IMR-90 (cell line): ENCODE measurements at regions not wholly inside any gene's neighbourhood (a gene's known extent, or its start where the extent isn't known, plus 50 kb on each side); places are given as distances from the start of the nearest gene placed in this dataset.
A peak's percentile ranks its signal among the peaks of the same experiment; 100 is the strongest.

ENCODE experiments used
- ATAC-seq: fragments of 200-7000 bp; cut with Tn5 transposase; 2 replicates; pipeline ENCODE4 v1.9.1; 2020; ENCODE audit warnings: low read depth, mild to moderate bottlenecking, moderate library complexity
- BruUV-seq: library from RNA; stranded (reverse); fragments of 400-500 nt; replicated peaks from 2 replicates; lab custom pipeline; 2021; lab: Mats Ljungman, UMichigan
- CTCF ChIA-PET: fragments of 300-600 bp; formaldehyde crosslinking; extraction: SDS; loops from one replicate; lab custom pipeline; 2021; ENCODE audit warnings: antibody characterized with exemption; lab: Yijun Ruan, JAX
- POLR2A ChIA-PET: fragments of 300-600 bp; sonication (Branson Sonifier 250); formaldehyde crosslinking; loops from one replicate; lab custom pipeline; 2022; ENCODE audit warnings: antibody characterized with exemption; ENCODE audit not compliant: unreplicated experiment; lab: Charles Lee
- DNase-seq: peaks from one replicate; pipeline ENCODE4 v3.0.0; 2013
- H2AFZ ChIP-seq: replicated peaks from 2 replicates; pipeline ENCODE3; 2013; ENCODE audit warnings: low read length, mild to moderate bottlenecking; ENCODE audit not compliant: poor library complexity
- H2AK5ac ChIP-seq: 2 replicates; pipeline ENCODE4 v1.6.1; 2013; ENCODE audit warnings: low read depth, low read length, inconsistent platforms
- H2AK9ac ChIP-seq: replicated peaks from 2 replicates; pipeline ENCODE3; 2013; ENCODE audit warnings: mild to moderate bottlenecking, low read depth, low read length, moderate library complexity; ENCODE audit not compliant: poor library complexity
- H2BK120ac ChIP-seq: 2 replicates; pipeline ENCODE4 v1.6.1; 2013; ENCODE audit warnings: low read depth, low read length, inconsistent platforms
- H2BK15ac ChIP-seq: 3 replicates; pipeline ENCODE4 v1.6.1; 2013; ENCODE audit warnings: low read depth, low read length, inconsistent platforms
- H2BK20ac ChIP-seq: 2 replicates; pipeline ENCODE4 v1.6.1; 2013; ENCODE audit warnings: low read depth, mild to moderate bottlenecking, inconsistent platforms, low read length, moderate library complexity
- H2BK5ac ChIP-seq: 2 replicates; pipeline ENCODE4 v1.6.1; 2013; ENCODE audit warnings: mild to moderate bottlenecking, low read depth, low read length, inconsistent platforms; ENCODE audit not compliant: poor library complexity, severe bottlenecking
- H3K14ac ChIP-seq: replicated peaks from 2 replicates; pipeline ENCODE4 v1.6.1; 2013; ENCODE audit warnings: low read depth, low read length, inconsistent platforms
- H3K18ac ChIP-seq: 2 replicates; pipeline ENCODE4 v1.6.1; 2013; ENCODE audit warnings: low read depth, low read length, control low read depth
- H3K23ac ChIP-seq: 2 replicates; pipeline ENCODE4 v1.6.1; 2013; ENCODE audit warnings: low read depth, low read length, inconsistent platforms
- H3K27ac ChIP-seq: 2 replicates; pipeline ENCODE4 v1.5.1; 2013; ENCODE audit warnings: mild to moderate bottlenecking, control low read depth, low read length; ENCODE audit not compliant: insufficient read depth
- H3K27me3 ChIP-seq: 2 replicates; pipeline ENCODE4 v1.6.1; 2013; ENCODE audit warnings: low read length; ENCODE audit not compliant: control insufficient read depth, insufficient read depth
- H3K36me3 ChIP-seq: 2 replicates; pipeline ENCODE4 v1.6.1; 2013; ENCODE audit warnings: low read length, mixed read lengths; ENCODE audit not compliant: control insufficient read depth, insufficient read depth
- H3K4ac ChIP-seq: 2 replicates; pipeline ENCODE4 v1.6.1; 2013; ENCODE audit warnings: low read depth, low read length, inconsistent platforms
- H3K4me1 ChIP-seq: 2 replicates; pipeline ENCODE4 v1.6.1; 2013; ENCODE audit warnings: low read length, mixed read lengths; ENCODE audit not compliant: control insufficient read depth, insufficient read depth
- H3K4me2 ChIP-seq: 2 replicates; pipeline ENCODE4 v1.6.1; 2013; ENCODE audit warnings: low read depth, mild to moderate bottlenecking, control low read depth, low read length, moderate library complexity
- H3K4me3 ChIP-seq: 2 replicates; pipeline ENCODE4 v1.5.1; 2013; ENCODE audit warnings: low read depth, mild to moderate bottlenecking, control low read depth, low read length, moderate library complexity; ENCODE audit not compliant: insufficient read depth
- H3K56ac ChIP-seq: 2 replicates; pipeline ENCODE4 v1.6.1; 2013; ENCODE audit warnings: low read length, inconsistent platforms; ENCODE audit not compliant: insufficient read depth; ENCODE audit errors: extremely low read depth
- H3K79me1 ChIP-seq, 2 experiments: 2 replicates each; pipeline ENCODE4 v1.6.1; 2013; ENCODE audit warnings: low read length in 2 of 2, inconsistent platforms in 1 of 2, low read depth in 1 of 2
- H3K9ac ChIP-seq: 2 replicates; pipeline ENCODE4 v1.6.1; 2013; ENCODE audit warnings: low read depth, low read length, control low read depth
- H3K9me1 ChIP-seq: 2 replicates; pipeline ENCODE4 v1.6.1; 2013; ENCODE audit warnings: low read length, inconsistent platforms; ENCODE audit not compliant: insufficient read depth
- H3K9me3 ChIP-seq: 2 replicates; pipeline ENCODE4 v1.6.1; 2013; ENCODE audit warnings: low read length; ENCODE audit not compliant: control insufficient read depth, insufficient read depth
- H4K20me1 ChIP-seq: 2 replicates; pipeline ENCODE4 v1.6.1; 2013; ENCODE audit warnings: low read length, inconsistent platforms; ENCODE audit not compliant: insufficient read depth
- H4K5ac ChIP-seq: 2 replicates; pipeline ENCODE4 v1.6.1; 2013; ENCODE audit warnings: mild to moderate bottlenecking, low read depth, low read length, control low read depth
- H4K8ac ChIP-seq, 2 experiments: 2 replicates each; pipeline ENCODE4 v1.6.1; 2013; ENCODE audit warnings: low read depth in 2 of 2, low read length in 2 of 2, control low read depth in 1 of 2, inconsistent platforms in 1 of 2
- H4K91ac ChIP-seq: 2 replicates; pipeline ENCODE4 v1.6.1; 2013; ENCODE audit warnings: low read depth, low read length, inconsistent platforms; ENCODE audit not compliant: insufficient read depth
- BHLHE40 ChIP-seq: fragments of 150-350 bp; IDR thresholded peaks from 2 replicates; pipeline ENCODE4 v1.6.1; 2016; ENCODE audit warnings: mild to moderate bottlenecking, low read depth, low read length
- FOS ChIP-seq: fragments of 150-350 bp; IDR thresholded peaks from 2 replicates; pipeline ENCODE4 v1.6.1; 2016; ENCODE audit warnings: low read depth, low read length
- POLR2A ChIP-seq: IDR thresholded peaks from 2 replicates; pipeline ENCODE4 v1.6.1; 2012; ENCODE audit warnings: mild to moderate bottlenecking, low read depth, low read length
- USF2 ChIP-seq: fragments of 150-350 bp; IDR thresholded peaks from 2 replicates; pipeline ENCODE4 v1.6.1; 2017; ENCODE audit warnings: mild to moderate bottlenecking, antibody characterized with exemption, low read length, low read depth
- WGBS, 2 experiments: methylation state at CpG; one replicate each; pipeline versions ENCODE4 v1.1.5 to v1.1.7; 2013; ENCODE audit warnings: missing lambda C conversion rate in 2 of 2; ENCODE audit not compliant: insufficient read length in 1 of 2; ENCODE audit errors: extremely low coverage in 2 of 2; 5-methylcytosine and 5-hydroxymethylcytosine counted together
- dilution Hi-C: fragments of 300-500 bp; cut with HindIII; formaldehyde crosslinking; loops from one replicate; pipeline ENCODE4 v1.14.3; 2018; ENCODE audit warnings: low sequenced_read_pairs; ENCODE audit not compliant: unreplicated experiment
- in situ Hi-C: fragments of 300-500 bp; cut with MboI; formaldehyde crosslinking; loops from 3 replicates; pipeline ENCODE4 v1.14.3; 2019; ENCODE audit warnings: low sequenced_read_pairs, inconsistent platforms, mixed read lengths
- intact Hi-C: fragments of 100-400 bp; cut with micrococcal nuclease; formaldehyde crosslinking; loops from 2 replicates; pipeline ENCODE4 v1.10.0; 2022

- Histone ChIP-seq H4K5ac (no peak overlapping the region), H3K36me3 (no peaks in the 10 kb centered on the region), H4K8ac (no peak overlapping the region), H3K9me3 (no peaks in the 10 kb centered on the region), H3K79me1 (no peaks in the 10 kb centered on the region), H3K27ac (no peak overlapping the region), H3K9me1 (no peaks in the 10 kb centered on the region), H2AFZ (no peak overlapping the region), H3K27me3 (peaks cover 3% of the 10 kb centered on the region), H3K56ac (no peak overlapping the region), H3K9ac (no peak overlapping the region), H2BK5ac (no peak overlapping the region), H3K4me2 (peak overlapping the region; percentile 18; the same call in 1 of the 2 replicates), H4K91ac (no peak overlapping the region), H2BK120ac (no peak overlapping the region), H3K23ac (no peak overlapping the region), H3K18ac (no peak overlapping the region), H2AK5ac (no peak overlapping the region), H3K4me1 (no peaks in the 10 kb centered on the region), H3K4me3 (no peak overlapping the region), H3K4ac (no peak overlapping the region), H2BK15ac (no peak overlapping the region), H2AK9ac (no peak overlapping the region), H2BK20ac (no peak overlapping the region), H4K20me1 (no peaks in the 10 kb centered on the region), H3K14ac (no peak overlapping the region)
- CTCF ChIA-PET, result no interaction called here
- BruUV-seq, result no TSS peak
- TF ChIP-seq BHLHE40 (no peak), USF2 (no peak), POLR2A (no peak), FOS (no peak)
- in situ Hi-C loops, result no loop called here
- WGBS, 2 experiments, result 8% methylated on average over 5 of the region's 14 CpGs; no CpG with 5 or more reads in 1 of the 2 experiments
- POLR2A ChIA-PET, result no interaction called here
- intact Hi-C loops, result no loop called here
- ATAC-seq, result no peak
- dilution Hi-C loops, result no loop called here
- no peak for DNase-seq
Measured at GRCh38 chrX:47316276-47317025, 53.9 kb upstream of the ZNF157 start.
